ENCODE measurements at regions not wholly inside any gene's neighbourhood (a gene's known extent, or its start where the extent isn't known, plus 50 kb on each side); places are given as distances from the start of the nearest gene placed in this dataset.

- no peaks in the 10 kb centered on the region for H3K27me3 ChIP-seq (ENCODE audit: control insufficient read depth in 2 of 2, insufficient read depth in 1 of 2, low read length in 1 of 2)
- H3K27ac ChIP-seq (ENCODE audit: low read depth in 1 of 2, low read length in 1 of 2), result no peak overlapping the region
- H3K4me1 ChIP-seq (ENCODE audit: control insufficient read depth in 2 of 2, insufficient read depth in 2 of 2, low read length in 2 of 2), result no peaks in the 10 kb centered on the region
- H3K4me3 ChIP-seq (ENCODE audit: low read length in 2 of 2), result no peak overlapping the region
- H3K9me3 ChIP-seq (ENCODE audit: control insufficient read depth in 2 of 2, insufficient read depth in 1 of 2, low read length in 1 of 2), result no peaks in the 10 kb centered on the region
- no peak for DNase-seq (ENCODE audit: low read depth in 6 of 9, low spot score in 9 of 9)
- WGBS, result 75% methylated on average over 3 of the region's 3 CpGs
- no peaks in the 10 kb centered on the region for H3K36me3 ChIP-seq (ENCODE audit: control insufficient read depth in 2 of 2, insufficient read depth in 2 of 2, low read length in 1 of 2)
These were observed 1449.2 kb downstream of the C4orf33 start for GRCh38 chr4:130545171-130545570.

- Histone ChIP-seq H3K9me3 (ENCODE audit: control insufficient read depth in 2 of 2, insufficient read depth in 1 of 2, low read length in 1 of 2) (no peaks in the 10 kb centered on the region), H3K27ac (ENCODE audit: low read depth in 1 of 2, low read length in 1 of 2) (no peak overlapping the region), H3K4me1 (ENCODE audit: control insufficient read depth in 2 of 2, insufficient read depth in 2 of 2, low read length in 2 of 2) (no peaks in the 10 kb centered on the region), H3K4me3 (ENCODE audit: low read length in 2 of 2) (no peak overlapping the region), H3K36me3 (ENCODE audit: control insufficient read depth in 2 of 2, insufficient read depth in 2 of 2, low read length in 1 of 2) (no peaks in the 10 kb centered on the region), H3K27me3 (ENCODE audit: control insufficient read depth in 2 of 2, insufficient read depth in 1 of 2, low read length in 1 of 2) (no peaks in the 10 kb centered on the region)
- 89% methylated on average over 2 of the region's 2 CpGs for WGBS
- DNase-seq (ENCODE audit: low read depth in 6 of 9, low spot score in 9 of 9), result no peak
These were observed 1449.6 kb downstream of the C4orf33 start for GRCh38 chr4:130545596-130545995.

GRCh38 chr4:130559268-130559667 is 1463.3 kb downstream of the C4orf33 start:
- no peaks in the 10 kb centered on the region for H3K4me1 ChIP-seq (ENCODE audit: control insufficient read depth in 2 of 2, insufficient read depth in 2 of 2, low read length in 2 of 2)
- no peak for DNase-seq (ENCODE audit: low read depth in 6 of 9, low spot score in 9 of 9)
- no peaks in the 10 kb centered on the region for H3K27me3 ChIP-seq (ENCODE audit: control insufficient read depth in 2 of 2, insufficient read depth in 1 of 2, low read length in 1 of 2)
- no peaks in the 10 kb centered on the region for H3K36me3 ChIP-seq (ENCODE audit: control insufficient read depth in 2 of 2, insufficient read depth in 2 of 2, low read length in 1 of 2)
- no peak overlapping the region for H3K4me3 ChIP-seq (ENCODE audit: low read length in 2 of 2)
- 48% methylated on average over 2 of the region's 2 CpGs for WGBS
- H3K9me3 ChIP-seq (ENCODE audit: control insufficient read depth in 2 of 2, insufficient read depth in 1 of 2, low read length in 1 of 2), result no peaks in the 10 kb centered on the region
- no peak overlapping the region for H3K27ac ChIP-seq (ENCODE audit: low read depth in 1 of 2, low read length in 1 of 2)

- DNase-seq (ENCODE audit: low read depth in 6 of 9, low spot score in 9 of 9), result peak in 1 of 9 donors; percentile 1
- Histone ChIP-seq H3K36me3 (ENCODE audit: control insufficient read depth in 2 of 2, insufficient read depth in 2 of 2, low read length in 1 of 2) (no peaks in the 10 kb centered on the region), H3K9me3 (ENCODE audit: control insufficient read depth in 2 of 2, insufficient read depth in 1 of 2, low read length in 1 of 2) (no peaks in the 10 kb centered on the region), H3K4me3 (ENCODE audit: low read length in 2 of 2) (no peak overlapping the region), H3K4me1 (ENCODE audit: control insufficient read depth in 2 of 2, insufficient read depth in 2 of 2, low read length in 2 of 2) (no peaks in the 10 kb centered on the region), H3K27ac (ENCODE audit: low read depth in 1 of 2, low read length in 1 of 2) (no peak overlapping the region), H3K27me3 (ENCODE audit: control insufficient read depth in 2 of 2, insufficient read depth in 1 of 2, low read length in 1 of 2) (no peaks in the 10 kb centered on the region)
- WGBS, result 32% methylated on average over 8 of the region's 8 CpGs
These were observed 1467.4 kb downstream of the C4orf33 start for GRCh38 chr4:130563185-130563888.

- Histone ChIP-seq H3K4me3 (ENCODE audit: low read length in 2 of 2) (no peak overlapping the region), H3K27ac (ENCODE audit: low read depth in 1 of 2, low read length in 1 of 2) (no peak overlapping the region), H3K27me3 (ENCODE audit: control insufficient read depth in 2 of 2, insufficient read depth in 1 of 2, low read length in 1 of 2) (no peaks in the 10 kb centered on the region), H3K4me1 (ENCODE audit: control insufficient read depth in 2 of 2, insufficient read depth in 2 of 2, low read length in 2 of 2) (no peaks in the 10 kb centered on the region), H3K9me3 (ENCODE audit: control insufficient read depth in 2 of 2, insufficient read depth in 1 of 2, low read length in 1 of 2) (no peaks in the 10 kb centered on the region), H3K36me3 (ENCODE audit: control insufficient read depth in 2 of 2, insufficient read depth in 2 of 2, low read length in 1 of 2) (no peaks in the 10 kb centered on the region)
- no peak for DNase-seq (ENCODE audit: low read depth in 6 of 9, low spot score in 9 of 9)
- WGBS, result 49% methylated on average over 1 of the region's 1 CpG
These were observed 1468.0 kb downstream of the C4orf33 start for GRCh38 chr4:130563889-130564418.

- Histone ChIP-seq H3K27ac (ENCODE audit: low read depth in 1 of 2, low read length in 1 of 2) (no peak overlapping the region), H3K27me3 (ENCODE audit: control insufficient read depth in 2 of 2, insufficient read depth in 1 of 2, low read length in 1 of 2) (no peaks in the 10 kb centered on the region), H3K4me3 (ENCODE audit: low read length in 2 of 2) (no peak overlapping the region), H3K36me3 (ENCODE audit: control insufficient read depth in 2 of 2, insufficient read depth in 2 of 2, low read length in 1 of 2) (no peaks in the 10 kb centered on the region), H3K9me3 (ENCODE audit: control insufficient read depth in 2 of 2, insufficient read depth in 1 of 2, low read length in 1 of 2) (peaks cover 0 to 3% of the 10 kb centered on the region in 2 donors), H3K4me1 (ENCODE audit: control insufficient read depth in 2 of 2, insufficient read depth in 2 of 2, low read length in 2 of 2) (no peaks in the 10 kb centered on the region)
- DNase-seq (ENCODE audit: low read depth in 6 of 9, low spot score in 9 of 9), result no peak
- WGBS, result 69% methylated on average over 1 of the region's 1 CpG
These were observed 1472.8 kb downstream of the C4orf33 start for GRCh38 chr4:130568746-130569145.

GRCh38 chr4:130573742-130574141 is 1477.8 kb downstream of the C4orf33 start:
- Histone ChIP-seq H3K27ac (ENCODE audit: low read depth in 1 of 2, low read length in 1 of 2) (no peak overlapping the region), H3K27me3 (ENCODE audit: control insufficient read depth in 2 of 2, insufficient read depth in 1 of 2, low read length in 1 of 2) (no peaks in the 10 kb centered on the region), H3K4me3 (ENCODE audit: low read length in 2 of 2) (no peak overlapping the region), H3K4me1 (ENCODE audit: control insufficient read depth in 2 of 2, insufficient read depth in 2 of 2, low read length in 2 of 2) (no peaks in the 10 kb centered on the region), H3K9me3 (ENCODE audit: control insufficient read depth in 2 of 2, insufficient read depth in 1 of 2, low read length in 1 of 2) (peaks cover 0 to 3% of the 10 kb centered on the region in 2 donors), H3K36me3 (ENCODE audit: control insufficient read depth in 2 of 2, insufficient read depth in 2 of 2, low read length in 1 of 2) (no peaks in the 10 kb centered on the region)
- WGBS, result 2% methylated on average over 1 of the region's 1 CpG
- DNase-seq (ENCODE audit: low read depth in 6 of 9, low spot score in 9 of 9), result no peak

- H3K4me1 ChIP-seq (ENCODE audit: control insufficient read depth in 2 of 2, insufficient read depth in 2 of 2, low read length in 2 of 2), result no peaks in the 10 kb centered on the region
- no peaks in the 10 kb centered on the region for H3K27me3 ChIP-seq (ENCODE audit: control insufficient read depth in 2 of 2, insufficient read depth in 1 of 2, low read length in 1 of 2)
- H3K4me3 ChIP-seq (ENCODE audit: low read length in 2 of 2), result no peak overlapping the region
- H3K9me3 ChIP-seq (ENCODE audit: control insufficient read depth in 2 of 2, insufficient read depth in 1 of 2, low read length in 1 of 2), result peaks cover 0 to 3% of the 10 kb centered on the region in 2 donors
- no peak for DNase-seq (ENCODE audit: low read depth in 6 of 9, low spot score in 9 of 9)
- 71% methylated on average over 2 of the region's 2 CpGs for WGBS
- H3K36me3 ChIP-seq (ENCODE audit: control insufficient read depth in 2 of 2, insufficient read depth in 2 of 2, low read length in 1 of 2), result no peaks in the 10 kb centered on the region
- H3K27ac ChIP-seq (ENCODE audit: low read depth in 1 of 2, low read length in 1 of 2), result no peak overlapping the region
These were observed 1478.3 kb downstream of the C4orf33 start for GRCh38 chr4:130574215-130574614.

GRCh38 chr4:130576218-130576617 is 1480.3 kb downstream of the C4orf33 start:
- Histone ChIP-seq H3K9me3 (ENCODE audit: control insufficient read depth in 2 of 2, insufficient read depth in 1 of 2, low read length in 1 of 2) (peaks cover 0 to 3% of the 10 kb centered on the region in 2 donors), H3K27me3 (ENCODE audit: control insufficient read depth in 2 of 2, insufficient read depth in 1 of 2, low read length in 1 of 2) (no peaks in the 10 kb centered on the region), H3K4me1 (ENCODE audit: control insufficient read depth in 2 of 2, insufficient read depth in 2 of 2, low read length in 2 of 2) (no peaks in the 10 kb centered on the region), H3K36me3 (ENCODE audit: control insufficient read depth in 2 of 2, insufficient read depth in 2 of 2, low read length in 1 of 2) (no peaks in the 10 kb centered on the region), H3K4me3 (ENCODE audit: low read length in 2 of 2) (no peak overlapping the region), H3K27ac (ENCODE audit: low read depth in 1 of 2, low read length in 1 of 2) (no peak overlapping the region)
- 93% methylated on average over 1 of the region's 1 CpG for WGBS
- DNase-seq (ENCODE audit: low read depth in 6 of 9, low spot score in 9 of 9), result no peak
